ENCODE measurements at regions not wholly inside any gene's neighbourhood (a gene's known extent, or its start where the extent isn't known, plus 50 kb on each side); places are given as distances from the start of the nearest gene placed in this dataset.

DNA sequence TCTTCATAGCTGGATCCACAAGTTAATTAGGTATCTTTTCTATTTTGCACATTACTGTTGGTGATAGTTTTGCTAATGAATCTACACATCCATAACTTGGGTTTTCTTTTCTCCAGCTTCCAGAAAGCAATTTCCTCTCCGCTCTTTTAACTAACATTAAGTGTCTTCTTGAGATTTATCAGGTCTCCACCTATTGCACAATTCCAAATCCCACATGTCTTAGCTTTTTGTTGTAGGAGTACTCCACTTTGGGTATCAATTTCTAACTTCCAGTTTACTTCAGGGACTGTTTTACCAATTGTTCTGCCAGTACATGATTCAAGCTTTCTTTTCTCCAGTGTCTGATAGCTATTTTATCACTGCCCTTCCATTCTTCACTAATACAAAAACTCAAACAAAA, 129.6 kb downstream of the OLFM4 start:
- Mint-ChIP-seq H3K27ac (no peak overlapping the region), H3K4me1 (peaks cover 17% of the 10 kb centered on the region), H3K27me3 (ENCODE audit: insufficient read depth) (peaks cover 25% of the 10 kb centered on the region), H3K4me3 (no peak overlapping the region), H3K36me3 (ENCODE audit: low read depth) (no peaks in the 10 kb centered on the region), H3K9me3 (peaks cover 10% of the 10 kb centered on the region)
- no peaks in the 10 kb centered on the region for H3K4me1 ChIP-seq (ENCODE audit: control insufficient read depth, insufficient read depth, low read length)
- no peak for DNase-seq
- no peaks in the 10 kb centered on the region for H3K27me3 ChIP-seq (ENCODE audit: control insufficient read depth, insufficient read depth, low read length, poor library complexity, severe bottlenecking)
- no peak for TF ChIP-seq CTCF (conservative IDR thresholded peaks at IDR 0.05)
- no peak overlapping the region for H3K27ac ChIP-seq (ENCODE audit: low read depth, low read length)
- H3K4me3 ChIP-seq (ENCODE audit: low read length) = no peak overlapping the region
- 100% methylated on average over 1 of the region's 1 CpG for WGBS, 2 experiments (ENCODE audit: insufficient coverage in 1 of 2, insufficient read length in 1 of 2)
- H3K9ac ChIP-seq (ENCODE audit: extremely low read depth, low read length, poor library complexity, severe bottlenecking) = no peak overlapping the region
- no peaks in the 10 kb centered on the region for H3K36me3 ChIP-seq (ENCODE audit: control insufficient read depth, insufficient read depth, low read length)
- H3K9me3 ChIP-seq (ENCODE audit: control insufficient read depth, low read length) = peaks cover 19% of the 10 kb centered on the region

DNA sequence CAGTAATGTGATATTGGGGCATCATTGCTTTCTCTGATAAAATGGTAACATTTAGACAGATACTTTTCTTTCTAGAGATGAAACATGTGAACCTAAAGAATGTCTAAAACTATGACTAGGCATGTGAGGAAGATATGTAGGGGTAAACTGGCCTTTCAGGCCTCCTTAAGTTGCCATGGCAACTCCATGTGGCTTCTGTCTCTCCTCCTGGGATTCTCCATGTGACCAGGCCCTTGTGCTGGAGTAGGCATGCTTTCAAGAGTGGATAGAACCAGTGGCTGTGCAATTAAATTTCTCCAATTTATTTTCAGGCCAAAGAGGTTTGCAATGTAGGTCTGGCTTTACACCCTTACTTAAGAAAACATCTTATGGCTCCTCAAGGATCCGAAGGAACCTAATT, 130.8 kb downstream of the OLFM4 start:
- H3K9ac ChIP-seq (ENCODE audit: extremely low read depth, low read length, poor library complexity, severe bottlenecking) = no peak overlapping the region
- peaks cover 19% of the 10 kb centered on the region for H3K9me3 ChIP-seq (ENCODE audit: control insufficient read depth, low read length)
- H3K36me3 Mint-ChIP-seq (ENCODE audit: low read depth) = no peaks in the 10 kb centered on the region
- no peak for DNase-seq
- no peak overlapping the region for H3K27ac Mint-ChIP-seq
- peaks cover 18% of the 10 kb centered on the region for H3K4me1 Mint-ChIP-seq
- H3K27ac ChIP-seq (ENCODE audit: low read depth, low read length) = no peak overlapping the region
- H3K27me3 Mint-ChIP-seq (ENCODE audit: insufficient read depth) = peaks cover 28% of the 10 kb centered on the region
- no peaks in the 10 kb centered on the region for H3K36me3 ChIP-seq (ENCODE audit: control insufficient read depth, insufficient read depth, low read length)
- 96% methylated on average over 1 of the region's 1 CpG; no CpG with 5 or more reads in 1 of the 2 experiments for WGBS, 2 experiments (ENCODE audit: insufficient coverage in 1 of 2, insufficient read length in 1 of 2)
- no peak overlapping the region for H3K4me3 Mint-ChIP-seq
- H3K4me1 ChIP-seq (ENCODE audit: control insufficient read depth, insufficient read depth, low read length) = no peaks in the 10 kb centered on the region
- H3K4me3 ChIP-seq (ENCODE audit: low read length) = no peak overlapping the region
- H3K27me3 ChIP-seq (ENCODE audit: control insufficient read depth, insufficient read depth, low read length, poor library complexity, severe bottlenecking) = no peaks in the 10 kb centered on the region
- TF ChIP-seq CTCF (conservative IDR thresholded peaks at IDR 0.05) = no peak
- peaks cover 10% of the 10 kb centered on the region for H3K9me3 Mint-ChIP-seq

- WGBS, 2 experiments (ENCODE audit: insufficient coverage in 1 of 2, insufficient read length in 1 of 2) = 92 to 100% methylated on average over 1 to 7 of the region's 7 CpGs
- H3K27ac ChIP-seq (ENCODE audit: low read depth, low read length) = no peak overlapping the region
- H3K9me3 ChIP-seq (ENCODE audit: control insufficient read depth, low read length) = peaks cover 19% of the 10 kb centered on the region
- no peak overlapping the region for H3K4me3 ChIP-seq (ENCODE audit: low read length)
- peaks cover 25% of the 10 kb centered on the region for H3K27me3 Mint-ChIP-seq (ENCODE audit: insufficient read depth)
- H3K36me3 Mint-ChIP-seq (ENCODE audit: low read depth) = no peaks in the 10 kb centered on the region
- no peak overlapping the region for H3K27ac Mint-ChIP-seq
- no peak for DNase-seq
- no peaks in the 10 kb centered on the region for H3K27me3 ChIP-seq (ENCODE audit: control insufficient read depth, insufficient read depth, low read length, poor library complexity, severe bottlenecking)
- H3K9me3 Mint-ChIP-seq = peaks cover 10% of the 10 kb centered on the region
- no peaks in the 10 kb centered on the region for H3K4me1 ChIP-seq (ENCODE audit: control insufficient read depth, insufficient read depth, low read length)
- no peak overlapping the region for H3K4me3 Mint-ChIP-seq
- no peak for TF ChIP-seq CTCF (conservative IDR thresholded peaks at IDR 0.05)
- H3K36me3 ChIP-seq (ENCODE audit: control insufficient read depth, insufficient read depth, low read length) = no peaks in the 10 kb centered on the region
- H3K4me1 Mint-ChIP-seq = peaks cover 20% of the 10 kb centered on the region
- no peak overlapping the region for H3K9ac ChIP-seq (ENCODE audit: extremely low read depth, low read length, poor library complexity, severe bottlenecking)
Measured at GRCh38 chr13:53160211-53160610, 131.6 kb downstream of the OLFM4 start.
